Epithelial cell of esophagus (primary cell): ENCODE measurements at regions not wholly inside any gene's neighbourhood (a gene's known extent, or its start where the extent isn't known, plus 50 kb on each side); places are given as distances from the start of the nearest gene placed in this dataset.

ENCODE experiments used
- DNase-seq: peaks from one replicate; pipeline ENCODE4 v3.0.0; 2010; ENCODE audit warnings: low read depth
- H3K4me3 ChIP-seq: 2 replicates; pipeline ENCODE4 v1.5.1; 2011; ENCODE audit warnings: mild to moderate bottlenecking, low read length, control low read depth
- TF ChIP-seq, protein P1 (sequence below): IDR thresholded peaks from 2 replicates; pipeline ENCODE4 v1.5.1; 2011; ENCODE audit warnings: low read depth, mild to moderate bottlenecking, low read length, control low read depth, inconsistent platforms; ENCODE audit not compliant: insufficient read depth; ENCODE audit errors: missing control alignments

DNA sequence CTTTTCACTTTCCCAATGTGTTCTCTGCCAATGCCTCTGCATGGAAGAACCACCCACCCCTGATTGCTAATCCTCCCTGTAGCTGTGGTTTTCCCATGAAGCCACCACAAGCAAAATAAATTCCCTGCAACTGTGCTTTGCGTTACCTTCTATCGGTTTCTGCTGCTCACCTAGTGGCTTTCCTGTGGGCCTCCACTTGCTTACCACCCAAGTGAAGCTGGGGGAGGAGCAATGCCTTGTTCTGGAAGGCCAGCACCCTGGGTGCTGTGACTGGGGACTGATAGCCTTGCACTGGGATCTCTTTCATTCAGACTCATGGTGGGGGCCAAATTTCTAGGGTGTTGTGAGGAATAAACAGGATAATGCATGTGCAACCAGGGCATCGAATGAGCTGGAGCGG lies 56.3 kb upstream of the GDNF start:
- H3K4me3 ChIP-seq, result no peak overlapping the region
- DNase-seq, result no peak
- TF ChIP-seq, protein P1, sequence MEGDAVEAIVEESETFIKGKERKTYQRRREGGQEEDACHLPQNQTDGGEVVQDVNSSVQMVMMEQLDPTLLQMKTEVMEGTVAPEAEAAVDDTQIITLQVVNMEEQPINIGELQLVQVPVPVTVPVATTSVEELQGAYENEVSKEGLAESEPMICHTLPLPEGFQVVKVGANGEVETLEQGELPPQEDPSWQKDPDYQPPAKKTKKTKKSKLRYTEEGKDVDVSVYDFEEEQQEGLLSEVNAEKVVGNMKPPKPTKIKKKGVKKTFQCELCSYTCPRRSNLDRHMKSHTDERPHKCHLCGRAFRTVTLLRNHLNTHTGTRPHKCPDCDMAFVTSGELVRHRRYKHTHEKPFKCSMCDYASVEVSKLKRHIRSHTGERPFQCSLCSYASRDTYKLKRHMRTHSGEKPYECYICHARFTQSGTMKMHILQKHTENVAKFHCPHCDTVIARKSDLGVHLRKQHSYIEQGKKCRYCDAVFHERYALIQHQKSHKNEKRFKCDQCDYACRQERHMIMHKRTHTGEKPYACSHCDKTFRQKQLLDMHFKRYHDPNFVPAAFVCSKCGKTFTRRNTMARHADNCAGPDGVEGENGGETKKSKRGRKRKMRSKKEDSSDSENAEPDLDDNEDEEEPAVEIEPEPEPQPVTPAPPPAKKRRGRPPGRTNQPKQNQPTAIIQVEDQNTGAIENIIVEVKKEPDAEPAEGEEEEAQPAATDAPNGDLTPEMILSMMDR, result no peak

DNA sequence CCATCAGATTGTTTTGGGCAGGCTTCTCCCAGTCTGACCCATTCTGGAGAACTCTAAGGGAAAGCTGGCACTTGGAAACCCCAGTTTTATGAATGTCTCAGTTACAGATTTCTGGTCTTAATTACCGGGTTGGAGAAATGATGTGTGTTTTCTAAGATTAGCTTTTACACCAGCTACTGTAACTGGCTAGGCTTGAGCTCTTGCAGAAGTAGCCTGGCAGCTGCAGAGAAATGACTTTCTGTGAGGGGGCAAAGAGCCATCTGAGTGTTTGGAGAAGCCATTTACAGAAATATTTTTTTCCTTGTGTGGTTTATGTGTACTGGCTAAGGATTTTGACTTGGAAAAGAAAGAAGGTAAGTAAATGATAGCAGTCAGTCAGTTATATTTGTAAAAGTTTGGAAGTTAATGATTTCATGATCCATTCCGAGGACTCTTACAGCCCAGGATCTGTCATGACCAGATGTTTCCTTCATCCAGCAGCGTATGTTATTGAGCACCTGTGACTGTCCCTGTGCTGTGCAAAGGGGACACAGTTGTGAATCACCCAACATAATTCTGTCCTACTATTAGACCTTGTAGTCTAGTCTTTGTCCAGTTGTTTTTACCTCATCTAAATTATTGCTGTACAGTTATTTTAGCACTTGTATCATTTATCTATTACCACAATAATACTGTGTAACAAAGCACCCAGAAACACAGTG lies 53.7 kb upstream of the GDNF start:
- TF ChIP-seq, protein P1, result no peak
- no peak for DNase-seq
- H3K4me3 ChIP-seq, result no peak overlapping the region

DNA sequence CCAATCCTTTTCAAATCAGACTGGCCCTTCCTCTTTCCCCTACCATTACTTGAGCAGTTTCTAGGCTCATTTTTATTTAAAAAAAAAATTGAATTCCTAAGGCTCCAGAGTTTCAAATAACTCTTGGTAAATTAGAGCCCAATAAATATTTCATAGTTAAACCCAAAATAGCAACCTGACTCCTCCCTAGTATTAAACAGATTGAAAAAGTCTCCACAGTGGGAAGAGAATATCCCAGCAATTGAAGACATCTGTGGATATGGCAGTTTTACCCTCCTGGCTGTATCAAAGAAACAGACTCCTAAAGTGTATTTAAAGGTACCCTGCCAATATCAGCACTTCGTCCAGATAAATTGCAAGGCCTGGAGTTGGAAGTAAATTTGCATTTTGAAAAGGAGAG lies 52.7 kb upstream of the GDNF start:
- DNase-seq, result no peak
- TF ChIP-seq, protein P1, result no peak
- H3K4me3 ChIP-seq, result no peak overlapping the region

DNA sequence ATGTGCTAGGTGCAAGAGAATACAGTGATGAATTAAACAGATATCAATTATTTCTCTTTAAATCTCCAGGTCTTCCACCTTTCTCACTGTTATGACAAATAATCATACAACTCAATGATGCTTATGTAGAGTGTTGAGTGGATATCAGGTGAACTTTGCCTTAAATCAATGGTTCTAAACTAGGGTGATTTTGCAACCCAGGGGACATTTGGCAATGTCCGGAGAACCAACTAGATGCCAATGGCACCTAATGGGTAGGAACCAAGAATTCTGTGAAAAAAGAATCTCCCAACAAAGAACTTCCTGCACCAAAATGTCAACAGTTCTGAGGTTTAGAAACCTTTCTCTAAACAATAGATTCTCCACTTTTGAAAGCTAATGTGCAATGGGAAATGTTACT lies 52.0 kb upstream of the GDNF start:
- no peak overlapping the region for H3K4me3 ChIP-seq
- TF ChIP-seq, protein P1, result no peak
- no peak for DNase-seq

DNA sequence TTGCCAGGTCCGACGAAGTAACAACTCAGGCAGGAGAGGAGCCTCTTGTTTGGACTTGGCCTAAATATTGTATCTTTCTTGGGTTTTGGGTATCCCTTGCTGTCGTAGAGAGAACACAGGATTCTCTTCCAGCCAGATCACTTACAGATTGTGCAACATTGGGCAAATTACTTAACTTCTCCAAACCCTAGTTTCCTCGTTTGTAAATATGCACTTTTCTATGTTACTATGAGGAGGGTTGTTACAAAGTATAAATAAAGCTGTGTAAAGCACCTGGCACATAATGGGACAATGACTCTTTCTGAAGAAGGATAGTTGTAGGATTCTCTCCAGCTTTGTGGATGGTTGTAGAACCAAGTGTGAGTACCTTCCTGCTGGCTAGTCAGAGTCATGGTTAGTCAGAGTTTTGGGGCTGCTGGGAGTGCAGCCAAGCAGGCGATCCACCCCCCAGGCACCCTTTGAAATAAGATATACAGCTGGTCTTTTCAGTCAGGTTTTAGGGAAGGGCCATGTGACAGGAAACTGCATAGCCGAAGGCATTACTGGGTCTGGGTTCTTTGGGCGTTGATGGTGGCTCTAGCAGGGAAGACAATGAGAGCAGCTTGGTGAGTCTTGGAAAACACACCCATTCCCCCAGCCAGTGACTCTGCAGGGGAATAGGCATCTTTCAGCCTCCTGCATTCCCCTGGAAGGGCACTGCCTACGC lies 49.9 kb upstream of the GDNF start:
- DNase-seq, result peak; percentile 98

More for the DNA sequence above, 49.9 kb upstream of the GDNF start:
- no peak overlapping the region for H3K4me3 ChIP-seq
- TF ChIP-seq, protein P1, result no peak
